ENCODE measurements at regions not wholly inside any gene's neighbourhood (a gene's known extent, or its start where the extent isn't known, plus 50 kb on each side); places are given as distances from the start of the nearest gene placed in this dataset.

GRCh38 chr2:120831891-120832290 is 96.2 kb downstream of the GLI2 start:
- Histone ChIP-seq H3K27me3 (ENCODE audit: control insufficient read depth, insufficient read depth, low read length) (no peaks in the 10 kb centered on the region), H3K4me2 (ENCODE audit: low read length) (no peak overlapping the region), H3K4me3 (ENCODE audit: low read length) (no peak overlapping the region), H3K9me3 (replicated peaks; ENCODE audit: low read length) (no peaks in the 10 kb centered on the region), H3K4me1 (ENCODE audit: control insufficient read depth, insufficient read depth, low read length) (peaks cover 9% of the 10 kb centered on the region), H3K36me3 (ENCODE audit: insufficient read depth, low read length) (no peaks in the 10 kb centered on the region), H3K9ac (ENCODE audit: low read depth, low read length) (no peak overlapping the region)

- H3K9ac ChIP-seq (ENCODE audit: low read depth, low read length): no peak overlapping the region
- no peak overlapping the region for H3K4me2 ChIP-seq (ENCODE audit: low read length)
- H3K4me3 ChIP-seq (ENCODE audit: low read length): no peak overlapping the region
- no peaks in the 10 kb centered on the region for H3K36me3 ChIP-seq (ENCODE audit: insufficient read depth, low read length)
- H3K27me3 ChIP-seq (ENCODE audit: control insufficient read depth, insufficient read depth, low read length): no peaks in the 10 kb centered on the region
- no peaks in the 10 kb centered on the region for H3K9me3 ChIP-seq (replicated peaks; ENCODE audit: low read length)
- peaks cover 3% of the 10 kb centered on the region for H3K4me1 ChIP-seq (ENCODE audit: control insufficient read depth, insufficient read depth, low read length)
These were observed 96.8 kb downstream of the GLI2 start for GRCh38 chr2:120832296-120833070.

- H3K27me3 ChIP-seq (ENCODE audit: control insufficient read depth, insufficient read depth, low read length): no peaks in the 10 kb centered on the region
- no peaks in the 10 kb centered on the region for H3K9me3 ChIP-seq (replicated peaks; ENCODE audit: low read length)
- H3K4me1 ChIP-seq (ENCODE audit: control insufficient read depth, insufficient read depth, low read length): no peaks in the 10 kb centered on the region
- no peak overlapping the region for H3K9ac ChIP-seq (ENCODE audit: low read depth, low read length)
- no peaks in the 10 kb centered on the region for H3K36me3 ChIP-seq (ENCODE audit: insufficient read depth, low read length)
- no peak overlapping the region for H3K4me2 ChIP-seq (ENCODE audit: low read length)
- no peak overlapping the region for H3K4me3 ChIP-seq (ENCODE audit: low read length)
These were observed 97.5 kb downstream of the GLI2 start for GRCh38 chr2:120833127-120833675.

GRCh38 chr2:120834206-120834605 is 98.5 kb downstream of the GLI2 start:
- Histone ChIP-seq H3K9me3 (replicated peaks; ENCODE audit: low read length) (no peaks in the 10 kb centered on the region), H3K4me2 (ENCODE audit: low read length) (no peak overlapping the region)

GRCh38 chr2:120836281-120836680 is 100.6 kb downstream of the GLI2 start:
- Histone ChIP-seq H3K27me3 (ENCODE audit: control insufficient read depth, insufficient read depth, low read length) (no peaks in the 10 kb centered on the region), H3K4me3 (ENCODE audit: low read length) (no peak overlapping the region), H3K9ac (ENCODE audit: low read depth, low read length) (no peak overlapping the region), H3K4me2 (ENCODE audit: low read length) (no peak overlapping the region), H3K4me1 (ENCODE audit: control insufficient read depth, insufficient read depth, low read length) (no peaks in the 10 kb centered on the region), H3K36me3 (ENCODE audit: insufficient read depth, low read length) (no peaks in the 10 kb centered on the region), H3K9me3 (replicated peaks; ENCODE audit: low read length) (no peaks in the 10 kb centered on the region)

More at GRCh38 chr2:120834206-120834605, 98.5 kb downstream of the GLI2 start:
- H3K27me3 ChIP-seq (ENCODE audit: control insufficient read depth, insufficient read depth, low read length): no peaks in the 10 kb centered on the region
- H3K4me1 ChIP-seq (ENCODE audit: control insufficient read depth, insufficient read depth, low read length): no peaks in the 10 kb centered on the region
- no peaks in the 10 kb centered on the region for H3K36me3 ChIP-seq (ENCODE audit: insufficient read depth, low read length)
- H3K9ac ChIP-seq (ENCODE audit: low read depth, low read length): no peak overlapping the region
- no peak overlapping the region for H3K4me3 ChIP-seq (ENCODE audit: low read length)

GRCh38 chr2:120840795-120841487 is 105.3 kb downstream of the GLI2 start:
- Histone ChIP-seq H3K27me3 (ENCODE audit: control insufficient read depth, insufficient read depth, low read length) (no peaks in the 10 kb centered on the region), H3K4me2 (ENCODE audit: low read length) (no peak overlapping the region), H3K9ac (ENCODE audit: low read depth, low read length) (no peak overlapping the region), H3K4me1 (ENCODE audit: control insufficient read depth, insufficient read depth, low read length) (peaks cover 11% of the 10 kb centered on the region), H3K4me3 (ENCODE audit: low read length) (no peak overlapping the region), H3K9me3 (replicated peaks; ENCODE audit: low read length) (no peaks in the 10 kb centered on the region), H3K36me3 (ENCODE audit: insufficient read depth, low read length) (no peaks in the 10 kb centered on the region)

- Histone ChIP-seq H3K27me3 (ENCODE audit: control insufficient read depth, insufficient read depth, low read length) (no peaks in the 10 kb centered on the region), H3K4me1 (ENCODE audit: control insufficient read depth, insufficient read depth, low read length) (peaks cover 11% of the 10 kb centered on the region), H3K4me2 (ENCODE audit: low read length) (no peak overlapping the region), H3K9me3 (replicated peaks; ENCODE audit: low read length) (no peaks in the 10 kb centered on the region), H3K9ac (ENCODE audit: low read depth, low read length) (no peak overlapping the region), H3K4me3 (ENCODE audit: low read length) (no peak overlapping the region), H3K36me3 (ENCODE audit: insufficient read depth, low read length) (no peaks in the 10 kb centered on the region)
These were observed 107.1 kb downstream of the GLI2 start for GRCh38 chr2:120842456-120843439.

GRCh38 chr2:120844070-120844738 is 108.5 kb downstream of the GLI2 start:
- Histone ChIP-seq H3K4me2 (ENCODE audit: low read length) (no peak overlapping the region), H3K9me3 (replicated peaks; ENCODE audit: low read length) (no peaks in the 10 kb centered on the region), H3K4me1 (ENCODE audit: control insufficient read depth, insufficient read depth, low read length) (peaks cover 11% of the 10 kb centered on the region), H3K4me3 (ENCODE audit: low read length) (no peak overlapping the region), H3K27me3 (ENCODE audit: control insufficient read depth, insufficient read depth, low read length) (no peaks in the 10 kb centered on the region), H3K9ac (ENCODE audit: low read depth, low read length) (no peak overlapping the region), H3K36me3 (ENCODE audit: insufficient read depth, low read length) (peaks cover under 1% of the 10 kb centered on the region)

DNA sequence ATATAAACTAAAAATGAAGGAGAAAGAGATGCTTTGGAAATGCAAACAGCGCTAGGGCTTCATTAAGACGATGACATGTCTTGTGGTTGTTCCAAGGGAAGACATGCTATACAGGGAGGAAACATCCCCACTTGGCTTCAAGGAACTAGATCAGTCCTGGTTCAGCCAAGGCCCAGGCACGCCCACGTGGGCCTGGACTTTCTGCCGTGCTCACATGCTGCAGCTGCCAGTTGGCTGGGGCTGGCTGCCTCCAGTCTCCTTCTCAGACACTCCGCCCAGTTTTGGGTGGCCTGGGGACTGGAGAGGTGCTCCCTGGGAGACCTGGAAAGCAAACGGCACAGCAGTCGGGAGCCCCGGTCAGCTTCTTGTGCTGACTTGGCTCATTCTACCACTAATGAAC is 109.6 kb downstream of the GLI2 start:
- H3K36me3 ChIP-seq (ENCODE audit: insufficient read depth, low read length): peaks cover 5% of the 10 kb centered on the region
- H3K4me1 ChIP-seq (ENCODE audit: control insufficient read depth, insufficient read depth, low read length): peaks cover 11% of the 10 kb centered on the region
- no peak overlapping the region for H3K9ac ChIP-seq (ENCODE audit: low read depth, low read length)
- no peaks in the 10 kb centered on the region for H3K27me3 ChIP-seq (ENCODE audit: control insufficient read depth, insufficient read depth, low read length)
- H3K9me3 ChIP-seq (replicated peaks; ENCODE audit: low read length): peaks cover 7% of the 10 kb centered on the region
- no peak overlapping the region for H3K4me2 ChIP-seq (ENCODE audit: low read length)
- H3K4me3 ChIP-seq (ENCODE audit: low read length): no peak overlapping the region

DNA sequence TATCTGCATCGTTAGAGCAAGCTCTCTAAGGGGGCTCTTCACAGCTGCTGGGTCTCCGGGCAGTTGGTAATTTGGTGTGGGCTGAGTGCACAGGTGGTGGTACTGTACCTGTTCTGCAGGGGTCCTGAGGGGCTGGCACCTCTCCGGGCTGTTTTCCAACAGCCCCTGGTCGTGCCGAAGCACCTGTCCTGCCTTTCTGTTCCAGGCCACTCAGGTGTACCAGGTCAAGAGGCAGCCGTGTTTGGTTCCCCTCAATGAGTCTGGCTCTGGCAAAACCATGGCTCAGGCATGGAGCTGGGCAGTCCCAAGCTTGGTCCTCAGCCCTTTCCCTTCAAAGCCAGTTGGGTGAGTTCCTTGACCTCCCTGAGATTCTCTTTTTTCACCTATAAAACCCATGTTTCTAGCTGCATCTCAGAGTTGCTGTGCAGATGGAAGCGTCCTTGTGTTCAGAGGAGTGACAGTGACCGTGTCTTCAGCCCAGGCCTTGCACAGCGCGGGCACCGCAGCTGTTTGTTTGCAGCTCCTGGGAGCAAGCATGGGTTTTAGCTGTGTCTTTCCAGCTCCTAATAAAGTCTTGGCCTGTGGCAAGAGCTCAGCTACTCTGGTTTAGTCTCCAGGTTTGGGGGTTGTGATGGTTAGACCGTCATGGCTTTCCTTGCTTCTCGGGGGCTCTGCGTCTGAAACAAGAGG is 110.9 kb downstream of the GLI2 start:
- peaks cover 5% of the 10 kb centered on the region for H3K36me3 ChIP-seq (ENCODE audit: insufficient read depth, low read length)
- no peak overlapping the region for H3K9ac ChIP-seq (ENCODE audit: low read depth, low read length)
- no peaks in the 10 kb centered on the region for H3K27me3 ChIP-seq (ENCODE audit: control insufficient read depth, insufficient read depth, low read length)
- no peak overlapping the region for H3K4me2 ChIP-seq (ENCODE audit: low read length)
- peaks cover 11% of the 10 kb centered on the region for H3K4me1 ChIP-seq (ENCODE audit: control insufficient read depth, insufficient read depth, low read length)
- no peak overlapping the region for H3K4me3 ChIP-seq (ENCODE audit: low read length)
- peaks cover 7% of the 10 kb centered on the region for H3K9me3 ChIP-seq (replicated peaks; ENCODE audit: low read length)

Measured in skeletal muscle satellite cell (primary cell).